NCI-H1930 (cell line): ENCODE measurements at regions not wholly inside any gene's neighbourhood (a gene's known extent, or its start where the extent isn't known, plus 50 kb on each side); places are given as distances from the start of the nearest gene placed in this dataset.
"Not testable (repeated sequence)": the region's sequence is repeated elsewhere in the genome, so short reads cannot be mapped to it uniquely, and the experiment has no call there.

ENCODE experiments used
- DNase-seq, 2 experiments: peaks; one replicate each; lab custom pipeline; 2025; lab: John Stamatoyannopoulos, UW

DNA sequence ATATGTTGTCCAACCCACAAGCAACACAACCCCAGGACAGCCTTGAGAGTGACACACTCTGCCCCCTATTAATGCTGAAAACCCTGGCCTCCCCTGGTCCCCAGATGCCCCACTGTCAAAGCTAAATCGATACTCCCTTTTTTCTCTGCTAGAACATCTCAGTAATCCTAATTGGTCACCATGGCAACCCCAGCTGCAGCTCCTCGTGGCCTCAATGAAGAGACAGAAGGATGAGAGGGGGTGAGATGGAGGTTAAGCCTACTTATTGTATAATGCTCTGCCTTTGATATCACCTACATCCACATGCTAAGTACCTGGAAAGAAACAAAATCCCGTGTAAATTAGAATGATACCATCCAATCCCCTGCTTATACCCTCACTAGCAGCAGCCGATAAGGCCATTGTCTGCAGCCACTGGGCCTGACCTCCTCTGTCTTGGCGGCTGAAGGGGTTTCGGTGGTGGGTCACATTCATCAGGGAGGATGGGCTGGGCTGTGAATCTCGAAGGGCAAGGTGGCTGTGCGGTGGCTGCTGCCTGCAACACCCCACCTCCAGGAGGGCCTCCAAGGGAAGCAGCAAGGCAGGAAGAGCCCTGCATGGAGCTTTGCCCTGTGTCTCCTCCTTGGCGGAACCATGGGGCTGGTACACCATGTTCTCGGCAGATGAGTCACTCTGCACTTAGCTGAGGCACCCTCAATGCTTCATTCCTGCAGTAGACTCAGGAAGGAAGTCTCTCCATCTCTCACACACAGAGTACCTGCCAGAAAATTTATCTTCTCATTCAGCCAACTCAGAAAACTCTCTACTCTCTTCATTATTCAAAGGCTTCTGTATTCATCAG is 399.5 kb downstream of the BUD13 start:
- DNase-seq = no peak

DNA sequence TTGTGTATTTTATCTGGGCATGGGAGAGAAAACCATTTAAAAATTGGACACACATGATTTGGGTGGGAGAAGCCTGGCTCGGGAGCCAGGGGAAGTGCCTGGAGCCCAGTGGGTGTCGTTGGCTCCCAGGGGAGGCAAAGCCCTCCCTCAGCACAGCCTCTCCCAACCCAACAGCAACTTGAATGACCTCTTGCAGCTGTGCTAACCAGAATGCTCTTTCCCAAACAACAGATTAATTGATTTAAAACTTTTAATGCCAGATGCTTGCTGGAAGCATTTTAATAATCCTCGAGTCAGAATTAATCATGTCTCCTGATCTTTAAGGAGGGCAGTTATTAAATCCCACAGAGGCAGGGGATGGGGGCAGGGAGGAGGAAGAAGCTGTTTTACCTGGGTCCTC is 401.6 kb downstream of the BUD13 start:
- DNase-seq = no peak

DNA sequence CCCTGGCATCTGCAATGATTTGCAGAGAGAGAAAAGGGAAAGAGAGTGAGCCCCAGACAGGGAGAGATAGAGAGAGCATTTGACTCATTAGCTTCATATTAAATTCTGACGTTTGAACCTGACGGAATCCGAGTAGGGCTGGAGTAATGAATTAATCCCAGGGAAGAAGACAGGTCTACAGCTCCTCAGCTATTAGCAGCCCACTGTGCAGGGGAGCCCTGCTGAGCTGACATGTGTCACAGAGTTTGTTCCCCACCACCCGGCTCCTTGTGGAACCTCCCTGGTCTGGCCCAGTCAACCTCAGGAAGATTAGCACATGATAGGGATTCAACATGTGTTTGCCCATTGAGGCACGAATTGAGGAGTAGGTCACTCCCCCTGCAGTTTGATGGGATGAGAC is 404.0 kb downstream of the BUD13 start:
- DNase-seq = no peak

DNA sequence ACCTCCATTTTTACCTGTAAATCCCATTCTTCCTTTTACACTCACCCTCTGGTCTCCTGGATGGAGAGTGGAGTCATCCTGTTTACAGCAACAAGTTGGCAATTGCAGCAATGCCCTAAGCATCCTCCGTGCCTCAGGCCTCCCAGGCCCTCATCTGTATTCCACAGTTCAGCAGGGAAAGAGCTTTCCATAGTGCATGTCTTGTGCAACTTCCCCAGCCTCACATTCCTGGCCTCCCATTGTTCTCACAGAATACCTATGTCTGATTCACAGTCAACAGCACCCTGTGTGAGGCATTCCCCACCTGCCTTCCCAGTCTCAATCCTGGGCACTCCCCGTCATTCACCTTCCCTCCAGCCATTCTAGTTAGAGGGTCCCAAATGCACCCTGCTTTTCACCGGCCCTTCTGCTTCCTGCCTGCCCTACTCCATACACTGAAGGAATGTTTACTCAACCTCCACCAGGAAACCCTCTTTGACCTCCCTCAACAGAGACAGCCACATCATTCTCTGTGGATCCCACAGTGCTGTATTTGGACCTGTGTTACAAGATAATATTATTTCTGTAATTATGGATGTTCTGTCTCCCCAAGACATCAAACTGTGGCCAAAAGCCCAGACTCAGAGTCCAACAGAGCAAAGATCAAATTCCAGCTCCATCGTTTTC is 405.7 kb downstream of the BUD13 start:
- DNase-seq = no peak

DNA sequence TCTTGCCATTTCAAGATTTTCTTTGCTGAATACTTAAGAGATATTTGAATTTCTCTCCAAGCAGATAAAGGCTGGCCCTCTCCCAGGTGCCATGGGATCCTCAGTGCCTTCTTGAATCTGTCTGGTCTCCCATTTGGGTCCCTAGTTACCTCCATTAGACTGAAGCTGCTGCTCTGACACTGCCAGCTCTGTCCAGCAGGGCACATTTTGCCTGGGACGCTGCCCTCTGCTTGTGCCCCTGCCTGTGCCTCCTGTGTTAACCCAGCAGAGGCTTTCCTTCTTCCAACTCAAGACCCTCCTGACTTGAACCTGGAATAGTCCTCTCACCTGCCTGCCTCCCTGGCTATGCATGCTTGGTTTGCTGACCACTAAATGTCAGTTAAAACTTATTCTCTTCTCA is 406.3 kb downstream of the BUD13 start:
- DNase-seq = no peak

DNA sequence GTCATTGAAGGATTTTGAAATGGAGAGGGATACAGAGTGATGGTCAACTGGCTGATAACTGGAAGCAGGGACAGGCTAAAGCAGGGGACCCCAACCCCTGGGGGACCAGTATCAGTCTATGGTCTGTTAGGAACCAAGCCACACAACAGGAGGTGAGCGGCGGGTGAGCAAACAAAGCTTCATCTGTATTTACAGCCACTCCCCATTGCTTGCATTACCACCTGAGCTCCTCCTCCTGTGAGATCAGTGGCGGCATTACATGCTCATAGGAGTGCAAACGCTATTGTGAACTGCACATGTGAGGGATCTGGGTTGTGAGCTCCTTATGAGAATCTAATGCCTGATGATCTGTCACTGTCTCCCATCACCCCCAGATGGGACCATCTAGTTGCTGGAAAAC is 407.9 kb downstream of the BUD13 start:
- DNase-seq = not testable (repeated sequence)

DNA sequence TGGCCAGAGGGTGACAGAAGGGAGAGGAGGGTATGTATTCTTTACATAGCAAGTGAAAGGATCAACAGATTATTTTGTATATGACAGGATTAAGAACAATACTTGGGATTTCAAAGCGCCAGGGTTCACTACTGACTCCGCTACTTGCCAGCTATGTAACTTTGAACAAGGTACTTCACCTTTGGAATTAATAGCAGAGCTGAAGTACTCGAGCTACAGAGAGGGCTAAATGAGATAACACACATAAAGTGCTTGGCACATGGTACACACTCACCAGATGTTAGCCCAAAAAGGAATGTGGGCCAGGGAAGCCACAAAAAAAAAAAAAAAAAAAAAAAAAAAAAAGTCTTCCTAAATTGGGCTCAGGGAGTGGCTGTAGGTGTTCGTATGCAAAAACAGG is 408.4 kb downstream of the BUD13 start:
- DNase-seq = no peak

DNA sequence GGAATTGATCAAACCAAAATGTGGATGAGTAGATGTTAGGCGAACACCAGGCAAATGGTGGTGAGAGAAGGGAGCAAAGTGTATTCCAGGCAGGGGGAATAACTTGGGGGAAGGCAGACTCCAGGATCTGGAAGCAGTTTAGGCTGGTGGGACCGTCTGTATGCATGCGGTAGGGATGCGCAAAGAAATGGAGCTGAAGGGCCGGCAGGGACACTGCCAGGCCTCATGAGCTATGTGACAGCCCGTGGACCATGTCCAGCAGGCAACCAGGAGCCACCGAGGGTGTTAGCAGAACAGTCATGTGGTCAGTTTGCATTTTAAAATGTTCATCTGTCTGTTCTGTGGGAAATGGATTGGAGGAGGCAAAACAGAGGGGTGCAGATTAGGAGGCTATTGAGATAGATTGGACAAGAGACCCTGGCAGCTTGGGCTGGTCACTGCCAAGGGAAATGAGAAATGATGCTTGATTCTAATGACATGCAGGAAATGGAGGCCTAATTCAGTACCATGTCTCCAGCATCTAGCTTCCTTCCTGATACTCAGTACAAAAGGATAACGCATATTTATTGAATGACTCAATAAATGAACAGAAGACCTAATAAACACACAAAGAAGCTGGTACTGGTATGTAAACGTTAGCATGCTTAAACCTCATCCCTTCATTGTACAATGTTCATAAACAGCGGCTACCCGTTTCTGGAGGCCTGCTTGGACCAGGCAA is 412.4 kb downstream of the BUD13 start:
- DNase-seq = no peak

DNA sequence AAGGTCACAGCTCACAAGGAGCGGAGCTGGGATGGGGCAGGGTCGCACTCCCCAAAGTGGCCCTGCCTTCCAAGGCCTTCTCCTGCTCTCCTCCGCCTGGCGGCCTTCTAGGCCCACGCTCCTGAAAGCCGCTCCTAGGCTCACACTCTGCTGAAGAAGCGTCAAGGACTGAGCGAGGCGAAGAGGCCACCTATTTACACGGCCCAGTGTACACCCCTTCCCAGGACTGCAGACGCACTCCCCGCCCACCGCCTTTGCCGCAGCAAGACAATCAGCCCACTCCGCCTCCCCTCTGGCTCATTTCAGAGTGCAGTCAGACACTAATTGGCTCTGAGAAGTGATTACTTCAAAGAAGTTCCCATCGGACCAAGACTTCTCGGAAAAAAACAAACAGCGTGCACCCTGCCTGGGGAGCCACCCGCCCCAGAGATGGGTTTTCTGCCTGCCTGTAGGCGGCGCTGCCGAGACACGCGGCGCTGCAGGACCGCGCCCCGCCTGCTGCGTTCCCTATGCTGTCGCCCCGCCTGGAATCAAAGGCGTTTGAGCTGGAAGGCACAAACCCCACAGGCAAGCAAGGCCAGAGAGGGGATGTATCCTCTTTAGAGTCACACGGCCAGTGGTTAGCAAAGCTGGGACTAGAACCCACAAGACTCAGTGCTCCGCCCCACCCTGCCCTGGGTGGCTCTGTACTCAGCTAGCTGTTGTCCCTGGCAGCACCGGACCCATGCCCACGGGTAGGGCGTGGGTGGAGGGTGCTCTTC is 414.8 kb downstream of the BUD13 start:
- DNase-seq = no peak

DNA sequence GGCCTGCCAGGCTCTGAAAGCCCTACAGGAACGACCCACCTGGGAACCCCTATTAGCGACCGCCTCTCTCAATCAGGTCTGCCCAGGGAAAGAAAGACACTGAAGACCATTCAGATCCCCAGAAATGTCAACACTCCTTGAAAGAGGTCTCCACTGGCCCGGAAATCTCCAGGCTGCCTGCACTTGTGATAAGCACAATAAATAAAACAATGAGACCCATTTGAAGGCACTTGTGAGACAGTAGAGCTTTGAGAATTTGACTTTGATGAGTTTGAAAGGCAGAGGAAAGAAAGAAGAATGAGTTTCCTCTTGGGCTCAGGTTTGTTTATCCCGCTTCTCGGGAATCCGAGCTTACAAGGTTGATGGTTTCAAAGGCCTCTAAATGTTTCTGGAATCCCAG is 416.3 kb downstream of the BUD13 start:
- no peak for DNase-seq

DNA sequence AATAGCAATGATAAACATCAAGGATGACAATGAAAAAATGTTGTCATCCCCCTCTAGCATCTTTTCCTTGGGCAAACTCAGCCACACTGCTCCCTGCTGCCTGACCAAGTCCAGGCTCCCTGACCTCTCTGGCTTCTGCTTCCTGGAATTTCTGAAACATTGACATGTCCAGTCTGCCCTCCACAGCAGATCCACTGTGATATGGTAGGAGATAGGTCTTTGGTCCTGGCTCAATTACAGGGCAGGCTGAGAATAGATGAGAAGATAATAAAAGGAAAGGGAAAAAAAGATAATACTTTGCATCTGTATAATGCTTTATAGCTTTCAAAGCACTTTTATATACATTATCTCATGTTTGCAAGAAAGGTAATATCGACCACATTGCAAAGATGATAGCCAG is 417.7 kb downstream of the BUD13 start:
- DNase-seq = no peak

DNA sequence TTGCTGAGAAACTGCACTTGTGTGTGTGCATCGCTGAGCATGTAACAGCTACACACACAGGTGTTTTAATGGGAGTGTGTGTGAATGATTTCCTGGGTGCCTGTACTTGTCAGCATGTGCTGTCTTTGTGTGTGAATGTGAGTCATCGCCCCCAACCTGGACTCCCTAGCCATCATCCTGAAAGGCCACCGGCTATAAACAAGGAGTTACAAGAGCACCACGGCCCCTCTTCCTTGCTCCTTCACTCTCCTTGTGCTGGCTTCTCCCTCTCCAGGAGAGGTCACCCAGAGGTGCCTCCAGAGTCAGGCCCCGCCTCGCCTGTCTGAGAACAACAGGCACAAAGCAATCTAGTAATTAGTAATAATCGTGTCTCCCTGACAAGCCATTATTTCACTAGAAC is 419.2 kb downstream of the BUD13 start:
- no peak for DNase-seq

DNA sequence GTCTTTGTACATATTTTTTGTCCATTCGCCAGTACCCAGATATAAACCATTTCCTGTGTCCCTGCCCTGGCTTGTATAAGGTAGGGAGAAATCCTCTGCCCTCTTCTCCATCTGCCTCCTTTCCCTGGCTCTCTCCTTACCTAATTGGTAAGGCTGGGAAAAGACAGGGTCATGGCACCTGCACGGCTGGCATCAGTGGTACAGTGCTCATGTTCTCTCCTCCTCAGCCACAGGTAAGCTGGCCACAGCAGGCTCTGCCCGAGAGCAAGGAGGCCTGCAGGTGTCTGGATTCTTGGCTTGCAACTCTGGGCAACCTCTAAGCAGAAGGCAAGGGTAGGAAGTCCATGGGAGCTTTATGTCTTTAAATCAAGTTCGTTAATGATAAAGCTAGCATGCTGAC is 419.9 kb downstream of the BUD13 start:
- no peak for DNase-seq

DNA sequence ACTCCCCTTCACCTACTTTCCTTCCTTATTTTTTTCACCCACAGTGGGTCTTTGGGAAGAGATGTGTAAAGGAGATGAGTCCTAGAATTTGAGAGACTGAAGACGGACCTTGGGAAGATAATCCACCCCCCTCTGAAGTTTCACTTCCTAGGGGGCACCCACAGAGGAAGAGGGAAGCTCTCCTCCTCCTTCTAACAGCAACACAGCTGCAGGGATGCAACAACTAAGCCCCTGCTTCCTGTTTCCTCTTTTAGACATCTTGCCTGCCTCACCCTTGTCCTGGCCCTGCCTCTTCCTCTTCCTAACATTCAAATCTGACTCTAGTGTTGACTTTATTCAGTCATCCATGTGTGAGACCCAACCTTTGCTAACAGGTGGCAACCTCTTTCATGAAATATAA is 424.6 kb downstream of the BUD13 start:
- DNase-seq = no peak

DNA sequence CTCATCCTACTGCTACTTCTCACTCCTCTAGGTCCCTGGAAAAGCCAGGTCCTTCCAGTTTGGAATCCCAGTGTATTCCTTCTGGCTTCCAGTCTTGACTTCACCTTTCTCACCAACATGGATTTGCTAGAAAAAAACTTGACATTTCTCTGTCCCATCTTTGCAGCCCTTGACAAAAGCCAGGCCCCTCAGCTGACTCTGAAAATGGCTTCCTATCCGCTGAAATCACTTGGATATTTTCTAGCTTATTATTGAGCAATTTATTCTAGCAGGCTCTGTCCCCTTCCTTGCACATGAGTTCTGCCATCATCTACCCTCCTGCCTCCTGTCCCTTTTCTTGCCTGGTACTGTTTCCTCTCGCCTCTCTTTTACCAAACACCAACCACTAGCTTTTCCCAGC is 427.2 kb downstream of the BUD13 start:
- no peak for DNase-seq

DNA sequence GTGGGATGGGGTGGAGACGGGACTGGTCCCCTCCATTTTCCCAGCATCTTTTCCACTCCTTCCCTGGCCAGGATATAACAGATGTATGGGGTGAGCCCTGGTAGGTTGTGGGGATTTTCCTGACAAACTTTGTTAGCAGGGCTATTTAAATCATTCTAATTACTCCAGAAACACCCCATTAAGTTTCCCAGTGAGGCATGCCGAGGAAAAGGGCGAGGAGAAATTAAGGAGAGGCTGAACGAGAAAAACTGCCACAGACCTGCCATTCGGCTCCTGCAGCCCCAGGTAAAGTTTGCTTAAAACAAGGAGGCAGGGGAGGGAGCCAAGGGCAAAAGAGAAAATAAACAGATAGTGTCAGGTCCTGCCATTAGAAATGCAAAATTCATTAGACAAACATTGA is 428.2 kb downstream of the BUD13 start:
- DNase-seq = no peak

DNA sequence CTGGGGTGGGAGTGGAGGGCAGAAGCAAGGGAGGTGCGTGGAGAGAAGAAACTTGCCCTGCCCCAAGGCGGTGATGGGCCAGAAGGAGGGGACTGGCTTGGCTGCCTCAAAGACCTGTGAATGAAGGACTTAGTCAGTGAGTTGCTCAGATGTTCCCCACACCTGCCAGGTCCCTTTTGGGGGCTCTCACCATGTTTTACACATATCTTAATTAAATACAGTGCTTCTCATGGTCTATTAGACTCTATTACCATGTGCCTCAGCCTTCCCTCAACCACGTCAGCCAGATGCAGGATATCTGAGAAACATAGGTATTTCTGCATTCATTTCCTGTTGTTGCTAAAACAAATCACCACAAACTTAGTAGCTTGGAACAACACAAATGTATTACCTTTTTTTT is 429.5 kb downstream of the BUD13 start:
- no peak for DNase-seq

DNA sequence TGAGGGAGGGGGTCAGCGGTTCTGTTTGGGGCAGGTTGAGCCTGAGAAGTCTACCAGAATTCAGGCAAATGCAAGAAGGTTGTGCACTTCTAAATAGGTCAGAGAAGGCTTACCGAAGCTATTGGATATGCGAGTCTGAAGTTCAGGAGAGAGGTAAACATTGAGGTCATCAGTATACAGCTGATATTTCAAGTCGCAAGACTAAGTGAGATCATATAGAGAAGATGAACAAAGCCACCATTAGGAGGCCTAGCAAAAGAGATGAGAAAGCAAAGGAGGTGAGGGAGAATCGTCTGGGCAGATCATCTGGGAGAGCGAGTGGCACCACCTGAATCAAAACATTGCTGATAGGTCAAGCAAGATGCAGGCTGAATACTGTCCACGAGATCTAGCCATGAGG is 430.6 kb downstream of the BUD13 start:
- no peak for DNase-seq

DNA sequence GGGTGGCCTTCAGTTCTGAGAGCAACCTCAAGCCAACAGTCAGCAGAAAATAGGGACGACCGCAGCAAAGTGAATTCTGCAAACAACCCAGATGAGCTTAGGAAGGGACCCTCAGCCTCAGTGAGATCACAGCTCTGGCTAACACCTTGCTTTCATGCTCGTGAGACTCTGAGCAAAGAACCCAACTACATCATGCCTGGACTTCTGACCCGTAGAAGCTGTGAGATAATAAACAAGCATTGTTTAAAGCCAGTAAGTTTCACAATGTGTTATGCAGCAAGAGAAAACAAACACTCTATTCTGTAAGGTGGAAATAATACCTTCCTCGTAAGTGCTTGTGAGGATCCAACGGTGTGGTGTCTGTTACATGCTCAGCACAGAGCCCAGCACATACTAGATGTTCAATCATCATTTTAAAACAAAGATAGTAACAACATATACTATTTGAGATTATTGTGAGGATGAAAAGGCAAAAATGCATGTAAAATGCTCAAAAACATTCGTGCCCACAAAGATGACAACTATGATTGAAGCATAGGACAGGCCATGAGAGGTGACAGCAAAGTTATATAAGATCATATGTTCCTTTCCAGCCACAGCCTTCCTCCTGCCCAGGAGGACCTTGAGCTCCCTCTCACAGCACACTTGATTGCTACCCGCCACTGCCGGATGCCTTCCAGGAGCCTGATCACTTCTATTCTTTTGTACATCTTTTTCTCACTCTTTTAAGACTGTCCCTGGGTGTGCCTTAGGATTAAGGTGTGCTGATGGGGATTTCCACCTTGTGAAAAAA is 433.3 kb downstream of the BUD13 start:
- no peak for DNase-seq

DNA sequence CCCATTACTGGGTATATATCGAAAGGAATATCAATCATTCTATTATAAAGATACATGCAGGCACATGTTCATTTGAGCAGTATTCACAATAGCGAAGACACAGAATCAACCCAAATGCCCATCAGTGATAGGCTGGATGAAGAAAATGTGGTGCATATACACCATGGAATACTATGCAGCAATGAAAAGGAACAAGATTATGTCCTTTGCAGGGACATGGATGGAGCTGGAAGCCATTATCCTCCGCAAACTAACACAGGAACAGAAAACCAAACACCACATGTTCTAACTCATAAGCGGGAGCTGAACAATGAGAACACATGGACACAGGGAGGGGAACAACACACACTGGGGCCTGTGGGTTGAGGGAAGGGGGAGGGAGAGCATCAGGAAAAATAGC is 434.3 kb downstream of the BUD13 start:
- DNase-seq = not testable (repeated sequence)

DNA sequence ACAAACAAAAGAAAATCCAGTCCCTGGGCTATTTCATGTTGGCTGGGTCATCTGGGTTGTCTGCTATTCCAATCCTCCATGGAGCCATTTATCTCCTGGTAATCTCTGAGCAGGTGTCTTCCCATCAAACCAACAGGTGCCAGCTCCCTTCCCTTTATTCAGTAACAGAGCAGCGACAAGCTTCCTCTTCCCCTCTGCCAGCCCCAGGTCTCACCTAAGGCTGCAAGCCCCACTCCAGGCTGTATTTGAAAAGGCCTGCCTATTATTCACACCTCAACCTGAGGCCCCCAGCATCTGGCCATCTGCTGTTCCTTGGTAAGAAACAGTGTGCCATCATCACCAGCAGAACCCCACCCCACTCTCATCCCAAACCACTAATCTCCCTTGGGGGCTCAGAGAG is 436.2 kb downstream of the BUD13 start:
- no peak for DNase-seq

DNA sequence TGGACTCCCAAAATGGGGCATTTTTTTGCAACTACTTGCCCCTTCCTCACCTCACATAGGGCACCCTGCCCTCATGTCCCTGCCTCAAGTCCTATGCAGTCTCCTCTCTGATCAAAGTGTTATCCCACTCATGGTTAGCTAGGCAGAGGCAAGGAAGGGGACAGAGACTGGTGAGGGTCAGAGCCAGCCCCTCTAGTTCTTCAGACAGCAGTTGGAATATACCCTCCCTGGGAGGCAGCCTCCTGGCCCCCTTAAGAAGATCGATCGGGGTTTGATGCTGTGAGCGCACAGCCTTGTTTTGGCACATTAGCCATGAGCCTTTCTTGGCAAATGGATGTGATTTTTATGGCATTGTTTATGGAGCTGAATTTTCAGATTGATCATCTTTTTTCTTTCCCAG is 436.9 kb downstream of the BUD13 start:
- no peak for DNase-seq
